ENCODE measurements at regions not wholly inside any gene's neighbourhood (a gene's known extent, or its start where the extent isn't known, plus 50 kb on each side); places are given as distances from the start of the nearest gene placed in this dataset.

DNA sequence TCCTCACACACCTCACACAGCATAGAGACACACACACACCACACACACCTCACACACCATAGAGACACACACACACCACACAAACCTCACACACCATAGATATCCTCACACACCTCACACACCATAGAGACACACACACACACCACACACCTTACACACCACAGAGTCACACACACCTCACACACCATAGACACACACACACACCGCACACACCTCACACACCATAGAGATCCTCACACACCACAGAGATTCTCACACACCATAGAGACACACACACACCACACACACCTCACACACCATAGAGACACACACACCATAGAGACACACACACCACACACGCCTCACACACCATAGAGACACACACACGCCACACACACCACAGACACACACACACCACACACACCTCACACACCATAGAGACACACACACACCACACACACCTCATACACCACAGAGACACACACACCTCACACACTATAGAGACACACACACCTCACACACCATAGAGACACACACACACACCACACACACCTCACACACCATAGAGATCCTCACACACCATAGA is 270.6 kb downstream of the CYRIA start:
- 0 out of 2 replicates have a peak, but pooled peaks cover 2% of the 10 kb centered on the region for H3K27me3 Mint-ChIP-seq (ENCODE audit: low read depth)
- H3K4me3 Mint-ChIP-seq: no peak overlapping the region
- H3K23ac ChIP-seq (ENCODE audit: insufficient read length, low read depth, low read length): no peak overlapping the region
- no peak for DNase-seq
- H3K4me1 ChIP-seq (ENCODE audit: insufficient read depth, low read length): no peaks in the 10 kb centered on the region
- no peak overlapping the region for H2BK12ac ChIP-seq (ENCODE audit: insufficient read length, low read depth, low read length)
- H3T11ph ChIP-seq (ENCODE audit: low read length): no peak overlapping the region
- no peaks in the 10 kb centered on the region for H3K9me3 ChIP-seq (ENCODE audit: control insufficient read depth, low read depth, low read length)
- no peak overlapping the region for H3K9ac ChIP-seq (ENCODE audit: extremely low read depth, insufficient read length, low read length)
- no peak overlapping the region for H4K91ac ChIP-seq (ENCODE audit: insufficient read length, low read depth, low read length)
- no peak overlapping the region for H3K18ac ChIP-seq (ENCODE audit: insufficient read length, low read depth, low read length)
- H3K27ac ChIP-seq (ENCODE audit: insufficient read length, low read depth, low read length): no peak overlapping the region
- no peak overlapping the region for H2BK15ac ChIP-seq (ENCODE audit: low read depth, low read length)
- no peak overlapping the region for H2BK5ac ChIP-seq (ENCODE audit: insufficient read length, low read length)
- no peaks in the 10 kb centered on the region for H3K9me3 Mint-ChIP-seq
- H2BK20ac ChIP-seq (ENCODE audit: low read depth, low read length, poor library complexity, severe bottlenecking): no peak overlapping the region
- no peak overlapping the region for H3K4me2 ChIP-seq (ENCODE audit: insufficient read depth, insufficient read length, low read length)
- no peak overlapping the region for H3K56ac ChIP-seq (ENCODE audit: insufficient read length, low read depth, low read length)
- no peak overlapping the region for H3K27ac Mint-ChIP-seq
- TF ChIP-seq, protein P1, sequence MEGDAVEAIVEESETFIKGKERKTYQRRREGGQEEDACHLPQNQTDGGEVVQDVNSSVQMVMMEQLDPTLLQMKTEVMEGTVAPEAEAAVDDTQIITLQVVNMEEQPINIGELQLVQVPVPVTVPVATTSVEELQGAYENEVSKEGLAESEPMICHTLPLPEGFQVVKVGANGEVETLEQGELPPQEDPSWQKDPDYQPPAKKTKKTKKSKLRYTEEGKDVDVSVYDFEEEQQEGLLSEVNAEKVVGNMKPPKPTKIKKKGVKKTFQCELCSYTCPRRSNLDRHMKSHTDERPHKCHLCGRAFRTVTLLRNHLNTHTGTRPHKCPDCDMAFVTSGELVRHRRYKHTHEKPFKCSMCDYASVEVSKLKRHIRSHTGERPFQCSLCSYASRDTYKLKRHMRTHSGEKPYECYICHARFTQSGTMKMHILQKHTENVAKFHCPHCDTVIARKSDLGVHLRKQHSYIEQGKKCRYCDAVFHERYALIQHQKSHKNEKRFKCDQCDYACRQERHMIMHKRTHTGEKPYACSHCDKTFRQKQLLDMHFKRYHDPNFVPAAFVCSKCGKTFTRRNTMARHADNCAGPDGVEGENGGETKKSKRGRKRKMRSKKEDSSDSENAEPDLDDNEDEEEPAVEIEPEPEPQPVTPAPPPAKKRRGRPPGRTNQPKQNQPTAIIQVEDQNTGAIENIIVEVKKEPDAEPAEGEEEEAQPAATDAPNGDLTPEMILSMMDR (conservative IDR thresholded peaks at IDR 0.05): no peak
- no peaks in the 10 kb centered on the region for H3K79me2 ChIP-seq (ENCODE audit: insufficient read depth, low read length)
- no peak overlapping the region for H3K4ac ChIP-seq (ENCODE audit: low read depth, low read length)
- H4K8ac ChIP-seq (replicated peaks; ENCODE audit: insufficient read length, low read depth, low read length): peak overlapping the region; percentile 23
- WGBS (ENCODE audit: extremely low coverage, insufficient read length, low lambda C conversion rate): no CpG with 5 or more reads among the region's 3 CpGs
- H2AK5ac ChIP-seq (ENCODE audit: insufficient read length, low read length): no peak overlapping the region
- H3K36me3 Mint-ChIP-seq (ENCODE audit: insufficient read depth in 1 of 3, low read depth in 3 of 3): no peaks in the 10 kb centered on the region
- no peak overlapping the region for H3K14ac ChIP-seq (ENCODE audit: insufficient read depth, low read length)
- no peaks in the 10 kb centered on the region for H3K4me1 Mint-ChIP-seq
- no peaks in the 10 kb centered on the region for H4K20me1 ChIP-seq (ENCODE audit: control insufficient read depth, insufficient read depth, insufficient read length)
- no peak overlapping the region for H4K5ac ChIP-seq (ENCODE audit: insufficient read length, low read depth, low read length)
- no peak overlapping the region for H2AFZ ChIP-seq (ENCODE audit: low read length)
- no peaks in the 10 kb centered on the region for H3K27me3 ChIP-seq (ENCODE audit: insufficient read depth, low read length)
- no peaks in the 10 kb centered on the region for H3K23me2 ChIP-seq (ENCODE audit: insufficient read length, low read depth, low read length, poor library complexity, severe bottlenecking)
- H3K79me1 ChIP-seq (ENCODE audit: insufficient read depth, low read depth, low read length, poor library complexity, severe bottlenecking): no peaks in the 10 kb centered on the region
- H2BK120ac ChIP-seq (ENCODE audit: low read depth, low read length, poor library complexity, severe bottlenecking): no peak overlapping the region

All from H9 (cell line).